ENCODE measurements at regions not wholly inside any gene's neighbourhood (a gene's known extent, or its start where the extent isn't known, plus 50 kb on each side); places are given as distances from the start of the nearest gene placed in this dataset.

- Histone ChIP-seq H3K9me3 (ENCODE audit: control insufficient read depth, insufficient read depth, low read depth, low read length) (no peaks in the 10 kb centered on the region), H3K4me1 (ENCODE audit: control insufficient read depth, insufficient read depth, low read length) (peaks cover 27% of the 10 kb centered on the region), H3K27ac (ENCODE audit: extremely low read depth, low read depth, low read length) (no peak overlapping the region), H3K36me3 (ENCODE audit: control insufficient read depth in 2 of 2, insufficient read depth in 1 of 2, low read length in 2 of 2) (no peaks in the 10 kb centered on the region), H3K4me3 (ENCODE audit: low read depth, low read length) (no peak overlapping the region)
- POLR2A ChIA-PET, result interaction anchor here (1.3 kb wide), 1 partner anchor 211 kb away, joined by 3 read pairs; no protein-coding TSS in a partner anchor
- CTCF ChIA-PET, result interaction anchor here (0.6 to 3.8 kb wide), 8 partner anchors 15 to 1151 kb away, joined by 3 to 18 read pairs (median 7); no protein-coding TSS in a partner anchor
- TF ChIP-seq ZNF830 (tag by site-specific recombination; IDR thresholded peaks at IDR 0.05; ENCODE audit: low read depth) (no peak), ZNF362 (tag by site-specific recombination; IDR thresholded peaks at IDR 0.05) (no peak), IKZF3 (tag by site-specific recombination; IDR thresholded peaks at IDR 0.05) (no peak), BCL6B (tag by site-specific recombination; IDR thresholded peaks at IDR 0.05) (no peak), ZNF169 (tag by site-specific recombination; IDR thresholded peaks at IDR 0.05) (no peak), ZNF704 (tag by site-specific recombination; IDR thresholded peaks at IDR 0.05) (no peak), ZNF114 (tag by site-specific recombination; IDR thresholded peaks at IDR 0.05) (no peak), KLF8 (tag by site-specific recombination; IDR thresholded peaks at IDR 0.05) (no peak), FEZF1 (tag by site-specific recombination; IDR thresholded peaks at IDR 0.05) (no peak), AEBP2 (tag by site-specific recombination; IDR thresholded peaks at IDR 0.05; ENCODE audit: borderline replicate concordance) (no peak), BCL11A (tag by site-specific recombination; IDR thresholded peaks at IDR 0.05; ENCODE audit: low read depth) (no peak), ZXDB (tag by site-specific recombination; IDR thresholded peaks at IDR 0.05) (no peak), ZNF747 (tag by site-specific recombination; IDR thresholded peaks at IDR 0.05) (no peak), GLI2 (tag by site-specific recombination; IDR thresholded peaks at IDR 0.05; ENCODE audit: borderline replicate concordance, low read depth) (no peak), PBX3 (CRISPR knock-in tag; IDR thresholded peaks at IDR 0.05) (no peak), HOXA7 (CRISPR knock-in tag; IDR thresholded peaks at IDR 0.05; ENCODE audit: borderline replicate concordance) (no peak), OSR2 (tag by site-specific recombination; IDR thresholded peaks at IDR 0.05) (no peak), ZNF658 (tag by site-specific recombination; IDR thresholded peaks at IDR 0.05) (no peak)
These were observed 215.5 kb downstream of the TRIB2 start for GRCh38 chr2:12932192-12932591.

- POLR2A ChIA-PET, result no interaction called here
- H3K36me3 ChIP-seq (ENCODE audit: control insufficient read depth in 2 of 2, insufficient read depth in 1 of 2, low read length in 2 of 2), result no peaks in the 10 kb centered on the region
- CTCF ChIA-PET, result interaction anchor here (0.7 to 2.0 kb wide), 3 partner anchors 73 to 225 kb away, joined by 3 to 4 read pairs (median 3); no protein-coding TSS in a partner anchor
- no peaks in the 10 kb centered on the region for H3K9me3 ChIP-seq (ENCODE audit: control insufficient read depth, insufficient read depth, low read depth, low read length)
- no peak overlapping the region for H3K27ac ChIP-seq (ENCODE audit: extremely low read depth, low read depth, low read length)
- H3K4me3 ChIP-seq (ENCODE audit: low read depth, low read length), result no peak overlapping the region
- H3K4me1 ChIP-seq (ENCODE audit: control insufficient read depth, insufficient read depth, low read length), result peaks cover 15% of the 10 kb centered on the region
- no peak for TF ChIP-seq CTCF (tag by site-specific recombination; IDR thresholded peaks at IDR 0.05)
- TF ChIP-seq OSR2 (tag by site-specific recombination; IDR thresholded peaks at IDR 0.05), result no peak
- no peak for TF ChIP-seq IKZF3 (tag by site-specific recombination; IDR thresholded peaks at IDR 0.05)
- TF ChIP-seq PATZ1 (tag by site-specific recombination; IDR thresholded peaks at IDR 0.05), result no peak
These were observed 217.5 kb downstream of the TRIB2 start for GRCh38 chr2:12934146-12934756.
